ENCODE measurements at regions not wholly inside any gene's neighbourhood (a gene's known extent, or its start where the extent isn't known, plus 50 kb on each side); places are given as distances from the start of the nearest gene placed in this dataset.

- H3K4me1 Mint-ChIP-seq, result no peaks in the 10 kb centered on the region
- no peak overlapping the region for H3K4me3 ChIP-seq (ENCODE audit: low read length)
- 92% methylated on average over 21 of the region's 21 CpGs for WGBS (ENCODE audit: insufficient coverage)
- no peak overlapping the region for H3K27ac Mint-ChIP-seq
- H3K27me3 Mint-ChIP-seq (ENCODE audit: low read depth in 2 of 2), result peaks cover 0 to 3% of the 10 kb centered on the region in 2 donors
- H3K36me3 ChIP-seq (ENCODE audit: control insufficient read depth, insufficient read depth, low read length), result no peaks in the 10 kb centered on the region
- no peak for TF ChIP-seq CTCF (IDR thresholded peaks at IDR 0.05)
- no peaks in the 10 kb centered on the region for H3K4me1 ChIP-seq (ENCODE audit: control insufficient read depth, insufficient read depth, low read length)
- no peaks in the 10 kb centered on the region for H3K27me3 ChIP-seq (ENCODE audit: control insufficient read depth, insufficient read depth, low read length)
- no peaks in the 10 kb centered on the region for H3K36me3 Mint-ChIP-seq
- no peak overlapping the region for H3K27ac ChIP-seq (ENCODE audit: low read length)
- DNase-seq (no peak), ATAC-seq (no peak)
- H3K9me3 Mint-ChIP-seq, result no peaks in the 10 kb centered on the region
- intact Hi-C loops (cut with micrococcal nuclease), result no loop called here
- H3K9me3 ChIP-seq (ENCODE audit: control insufficient read depth, insufficient read depth, low read length), result no peaks in the 10 kb centered on the region
- H3K4me3 Mint-ChIP-seq, result no peak overlapping the region
These were observed 51.4 kb upstream of the DIO3 start for GRCh38 chr14:101509730-101510371.

GRCh38 chr14:101511199-101511598 is 50.1 kb upstream of the DIO3 start:
- H3K9me3 ChIP-seq (ENCODE audit: control insufficient read depth, insufficient read depth, low read length), result peaks cover 6% of the 10 kb centered on the region
- intact Hi-C loops (cut with micrococcal nuclease), result no loop called here
- no peak for TF ChIP-seq CTCF (IDR thresholded peaks at IDR 0.05)
- H3K4me3 Mint-ChIP-seq, result no peak overlapping the region
- no peak for ATAC-seq
- no peak overlapping the region for H3K4me3 ChIP-seq (ENCODE audit: low read length)
- H3K4me1 Mint-ChIP-seq, result no peaks in the 10 kb centered on the region
- H3K9me3 Mint-ChIP-seq, result no peaks in the 10 kb centered on the region
- H3K27ac ChIP-seq (ENCODE audit: low read length), result no peak overlapping the region
- H3K27ac Mint-ChIP-seq, result no peak overlapping the region
- H3K27me3 ChIP-seq (ENCODE audit: control insufficient read depth, insufficient read depth, low read length), result no peaks in the 10 kb centered on the region
- no peaks in the 10 kb centered on the region for H3K36me3 ChIP-seq (ENCODE audit: control insufficient read depth, insufficient read depth, low read length)
- no peaks in the 10 kb centered on the region for H3K4me1 ChIP-seq (ENCODE audit: control insufficient read depth, insufficient read depth, low read length)
- DNase-seq, result no peak
- no peaks in the 10 kb centered on the region for H3K36me3 Mint-ChIP-seq
- peaks cover 0 to 3% of the 10 kb centered on the region in 2 donors for H3K27me3 Mint-ChIP-seq (ENCODE audit: low read depth in 2 of 2)
